ENCODE measurements at regions not wholly inside any gene's neighbourhood (a gene's known extent, or its start where the extent isn't known, plus 50 kb on each side); places are given as distances from the start of the nearest gene placed in this dataset.

DNA sequence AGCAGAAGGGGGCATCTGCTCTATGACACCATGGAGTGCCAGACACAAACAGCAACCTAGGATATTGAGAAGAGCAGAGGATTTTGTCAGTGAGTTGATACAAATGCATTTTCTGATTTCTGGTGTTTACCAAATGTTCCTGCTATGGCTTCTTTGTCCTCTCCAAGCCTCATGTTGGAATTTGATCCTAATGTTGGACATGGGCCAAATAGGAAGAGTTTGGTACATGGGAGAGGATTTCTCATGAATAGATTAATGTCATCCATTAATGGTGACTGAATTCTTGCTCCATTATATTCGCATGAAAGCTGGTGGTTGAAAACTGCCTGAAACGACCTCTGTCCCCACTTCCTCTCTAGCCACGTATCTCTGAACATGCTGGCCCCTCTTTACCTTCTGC lies 1002.2 kb upstream of the FLRT2 start:
- no peak for DNase-seq

DNA sequence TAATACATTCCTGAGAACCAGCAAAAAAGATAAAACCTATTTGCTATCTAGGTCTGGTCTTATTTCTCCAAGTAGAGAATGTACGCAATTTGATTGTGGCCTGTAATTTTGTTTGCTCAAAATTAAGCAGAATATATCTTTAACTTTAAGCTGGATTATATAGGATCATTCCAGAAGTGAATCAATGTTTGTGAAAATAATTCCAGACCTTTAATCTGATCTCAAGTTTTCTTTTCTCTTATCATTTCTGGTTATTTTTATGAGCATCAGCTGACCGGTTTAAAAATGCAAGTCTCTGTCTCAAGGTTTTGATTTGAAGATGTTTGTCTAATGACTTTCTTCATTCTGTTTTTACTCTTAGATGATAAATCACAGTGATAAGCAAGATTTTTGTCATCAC lies 997.9 kb upstream of the FLRT2 start:
- DNase-seq = no peak

DNA sequence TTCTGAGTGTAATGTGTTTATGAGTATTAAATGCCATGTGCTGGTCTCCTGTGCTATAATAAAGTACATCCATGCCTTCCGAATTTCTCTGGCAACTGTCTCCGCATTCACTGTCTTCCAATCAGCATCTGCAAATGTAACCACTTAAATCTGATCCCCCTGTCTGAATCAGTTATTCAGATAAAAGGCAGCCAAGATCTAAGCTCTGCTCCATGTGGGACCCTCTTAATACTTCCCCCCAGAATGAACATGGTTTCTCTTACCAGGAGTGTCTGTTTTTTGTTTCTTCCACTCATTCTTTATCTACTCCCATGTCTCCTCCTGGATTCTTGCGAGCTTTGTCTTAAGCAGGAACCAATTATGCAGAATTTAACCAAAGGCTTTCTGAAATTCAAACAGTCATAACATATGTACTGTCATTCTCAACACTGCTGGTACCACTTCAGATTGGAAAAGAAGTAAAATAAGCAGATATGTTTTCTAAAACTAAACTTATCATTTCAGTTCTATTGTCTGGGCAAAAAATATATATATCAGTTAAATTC lies 996.7 kb upstream of the FLRT2 start:
- no peak for DNase-seq

DNA sequence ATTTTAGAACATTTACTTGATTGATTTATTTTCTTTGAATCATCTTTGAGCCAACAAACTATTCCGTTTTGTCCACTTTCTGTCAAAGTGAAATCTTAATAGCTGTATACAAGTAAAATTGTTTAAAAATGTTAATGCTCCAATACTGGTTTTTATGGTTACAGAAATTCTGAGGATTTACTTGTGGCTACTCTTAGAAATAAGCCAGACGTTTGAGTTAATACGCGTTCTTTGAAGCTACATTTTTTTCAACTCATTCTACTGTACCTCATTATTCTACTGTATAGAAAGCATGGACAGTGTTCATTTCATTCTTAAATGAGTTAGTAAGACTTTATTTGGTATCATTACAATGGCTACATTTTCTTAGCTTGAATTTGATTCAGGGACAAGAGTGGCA lies 996.2 kb upstream of the FLRT2 start:
- DNase-seq = no peak

DNA sequence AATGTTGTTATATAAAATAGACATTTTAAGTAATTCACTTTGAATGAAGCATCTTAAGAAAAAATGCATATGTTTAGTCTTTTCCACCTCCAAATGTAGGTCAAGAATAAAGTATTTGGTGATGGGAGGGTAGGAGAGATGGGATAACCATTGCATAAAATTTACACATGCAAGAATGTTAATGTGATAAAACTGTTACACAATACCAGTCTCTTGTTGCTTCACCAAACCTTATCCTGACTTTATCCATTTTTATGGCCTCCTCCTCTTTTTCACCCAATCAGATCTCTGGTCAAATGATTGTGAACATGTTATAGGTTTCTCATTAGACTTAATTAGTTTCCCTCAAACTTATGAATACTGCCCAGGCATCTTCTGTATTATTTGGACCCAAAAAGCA lies 994.5 kb upstream of the FLRT2 start:
- DNase-seq = no peak

DNA sequence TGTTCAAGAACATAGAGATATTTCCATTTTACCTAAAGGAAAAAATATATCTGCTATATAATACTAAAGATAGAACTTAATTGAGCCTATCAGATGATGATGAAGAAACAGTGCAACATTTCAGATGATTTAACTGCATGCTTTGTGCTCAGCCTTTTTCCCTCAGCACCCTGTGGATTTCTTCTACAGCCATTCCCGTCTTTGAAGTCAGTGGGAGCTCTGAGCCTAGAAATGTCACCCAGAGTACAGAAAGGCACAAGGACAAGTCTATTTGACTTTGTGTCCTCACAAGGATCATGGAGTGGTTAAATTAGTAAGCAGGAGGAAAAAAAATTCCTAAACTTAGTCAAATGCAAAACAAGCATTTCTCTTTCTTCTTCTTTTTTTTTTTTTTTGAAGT lies 994.0 kb upstream of the FLRT2 start:
- no peak for DNase-seq

DNA sequence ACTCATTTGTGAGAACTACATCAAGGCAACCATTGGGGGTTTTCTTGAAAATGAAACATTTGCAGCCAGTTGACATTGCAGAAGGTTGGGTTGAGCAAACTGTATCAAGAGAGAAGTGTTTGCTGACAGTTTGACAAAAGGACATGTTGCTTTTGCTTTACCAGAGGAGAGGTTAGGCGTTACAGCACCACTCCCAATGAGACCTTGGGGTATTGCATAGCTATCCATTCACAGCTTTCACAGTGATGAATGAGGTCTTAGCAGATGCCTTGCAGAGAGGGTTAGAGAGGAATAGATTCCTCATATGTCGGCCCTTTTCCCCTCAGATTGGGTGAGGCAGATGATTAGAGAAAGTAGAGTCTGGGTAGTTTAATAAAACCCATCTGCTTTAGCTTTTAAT lies 988.9 kb upstream of the FLRT2 start:
- DNase-seq = no peak

DNA sequence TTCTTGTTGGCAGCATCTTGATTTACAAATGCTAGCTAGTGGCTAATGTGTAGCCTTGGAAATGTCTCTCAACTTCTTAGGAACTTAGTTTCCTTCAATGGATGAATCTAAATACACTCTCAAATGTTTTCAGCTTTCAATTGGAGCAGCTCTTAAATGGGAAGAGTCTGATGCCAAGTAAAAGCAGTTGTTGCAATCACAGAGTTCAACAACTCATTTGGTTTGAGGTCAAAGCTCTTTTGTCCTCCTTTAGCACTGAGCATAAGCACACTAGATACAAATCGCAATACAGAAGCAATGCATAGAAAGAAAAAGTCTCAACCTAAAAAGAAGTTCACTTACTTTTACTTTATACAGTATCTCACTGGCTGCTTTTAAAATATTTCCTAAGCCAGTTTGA lies 986.1 kb upstream of the FLRT2 start:
- DNase-seq = no peak

DNA sequence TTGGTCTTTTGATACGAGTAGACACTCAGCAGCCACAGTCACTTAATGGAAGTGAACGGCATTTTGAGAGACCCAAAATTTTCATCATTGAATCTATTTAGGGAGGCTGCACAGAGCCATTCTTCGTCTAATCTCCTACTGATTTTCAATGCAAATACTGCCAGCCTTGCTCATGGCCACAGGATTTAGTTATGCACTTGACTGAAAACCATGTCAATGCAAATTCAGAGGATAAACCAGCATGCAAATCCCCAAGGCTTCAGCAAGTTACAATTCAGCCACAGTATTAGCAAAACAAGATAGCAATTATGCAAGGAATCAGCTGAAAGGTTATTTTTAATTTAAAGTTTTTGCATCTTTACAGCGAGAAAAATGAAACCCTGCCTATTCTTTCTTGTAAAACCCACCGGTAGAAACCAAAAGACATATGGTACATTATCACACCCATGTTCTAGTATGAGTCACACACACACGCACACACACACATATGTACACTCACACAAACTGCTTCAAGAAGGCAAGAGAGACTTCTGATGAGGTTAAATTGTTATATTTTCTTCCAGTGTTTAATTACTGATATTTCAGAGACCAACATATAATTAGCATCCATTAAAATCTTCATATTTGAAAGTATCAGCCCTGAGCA lies 985.3 kb upstream of the FLRT2 start:
- DNase-seq = no peak

DNA sequence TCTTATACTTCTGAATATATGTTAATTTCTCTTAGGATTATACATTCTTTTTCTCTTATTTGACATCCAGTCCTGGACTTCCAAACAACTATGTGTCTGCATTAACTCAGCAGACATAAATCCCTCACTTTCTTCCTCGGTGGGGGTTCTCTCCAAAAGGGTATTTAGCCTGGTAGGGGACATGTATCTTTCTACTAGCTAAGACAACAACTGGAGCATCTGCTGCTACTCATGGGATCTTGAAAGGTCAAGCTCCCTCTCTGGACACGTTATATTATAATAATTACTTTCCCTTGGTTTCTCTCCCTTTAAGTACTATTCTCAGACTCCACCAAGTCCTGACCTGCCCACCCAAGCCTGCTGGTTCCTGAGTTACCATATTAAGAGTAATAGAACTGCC lies 983.7 kb upstream of the FLRT2 start:
- no peak for DNase-seq

DNA sequence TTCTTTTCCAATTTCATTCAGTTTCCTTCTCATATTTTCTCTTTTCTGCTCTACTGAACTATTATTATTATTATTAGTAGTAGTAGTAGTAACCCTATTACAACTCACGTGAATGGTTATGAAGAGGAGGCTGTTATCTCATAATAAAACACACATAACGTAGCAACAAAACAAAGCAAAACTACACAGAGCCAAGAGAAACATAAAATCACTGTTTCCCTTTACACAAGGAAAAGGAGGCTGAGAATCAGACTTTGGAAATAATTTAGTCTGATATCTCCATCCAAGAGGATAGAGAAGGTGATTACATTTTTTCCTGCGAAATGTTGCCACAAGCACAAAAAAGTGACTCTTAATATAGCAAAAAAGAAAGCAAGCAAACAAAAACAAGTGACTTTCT lies 975.8 kb upstream of the FLRT2 start:
- no peak for DNase-seq

DNA sequence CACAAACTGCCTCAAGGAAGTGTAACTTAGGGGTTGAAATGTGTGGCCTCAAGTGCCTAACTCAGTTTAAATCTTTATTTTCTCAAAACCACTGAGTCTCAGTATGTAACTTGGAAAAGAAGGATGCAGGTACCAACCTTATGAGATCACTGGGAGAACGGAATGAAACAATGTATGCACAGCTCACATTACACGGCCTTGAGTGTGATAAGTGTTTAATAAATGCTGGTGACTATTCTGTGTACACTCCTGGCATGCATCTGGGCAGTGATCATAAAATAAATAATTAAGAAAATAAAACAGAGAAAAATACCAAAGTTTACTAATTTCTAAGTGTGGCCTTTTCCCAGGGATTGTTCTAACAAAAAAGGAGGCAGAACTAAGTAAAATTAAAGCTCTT lies 974.5 kb upstream of the FLRT2 start:
- DNase-seq = no peak

DNA sequence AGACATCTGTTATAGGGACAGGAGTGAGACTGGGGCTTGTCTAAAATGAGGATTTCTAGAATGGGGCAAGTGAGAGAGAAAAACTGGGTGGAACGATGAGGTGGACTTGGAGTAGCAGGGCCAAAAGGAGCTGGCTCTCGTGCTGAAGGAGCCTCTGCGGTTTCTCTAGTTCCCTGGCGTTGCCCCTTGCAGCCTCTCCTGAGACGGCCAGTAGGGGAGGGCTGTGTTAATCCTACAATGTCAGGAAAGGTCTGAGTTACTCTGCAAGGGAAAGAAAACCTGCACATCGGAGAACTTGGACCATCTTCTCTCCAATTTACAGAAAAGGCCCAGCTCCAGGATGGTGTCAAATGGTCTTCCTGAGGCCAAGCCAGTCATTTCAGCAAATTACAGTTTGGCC lies 963.8 kb upstream of the FLRT2 start:
- no peak for DNase-seq

DNA sequence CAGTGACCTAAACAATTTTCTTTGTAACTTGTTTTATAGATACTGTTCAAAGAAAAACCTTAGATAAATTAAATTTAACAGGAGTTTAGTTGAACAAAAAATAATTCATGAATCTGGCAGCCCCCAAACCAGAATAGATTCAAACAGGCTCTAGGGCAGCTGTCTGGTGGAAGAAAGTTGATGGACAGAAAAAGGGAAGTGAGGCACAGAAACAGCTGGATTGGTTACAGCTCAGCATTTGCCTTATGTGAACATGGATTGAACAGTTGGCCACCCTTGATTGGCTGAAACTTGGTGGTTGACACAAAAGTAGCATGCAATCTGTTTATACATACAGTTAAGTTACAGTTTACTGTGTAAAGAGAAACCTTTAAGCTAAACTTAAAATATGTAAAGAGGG lies 954.3 kb upstream of the FLRT2 start:
- no peak for DNase-seq

DNA sequence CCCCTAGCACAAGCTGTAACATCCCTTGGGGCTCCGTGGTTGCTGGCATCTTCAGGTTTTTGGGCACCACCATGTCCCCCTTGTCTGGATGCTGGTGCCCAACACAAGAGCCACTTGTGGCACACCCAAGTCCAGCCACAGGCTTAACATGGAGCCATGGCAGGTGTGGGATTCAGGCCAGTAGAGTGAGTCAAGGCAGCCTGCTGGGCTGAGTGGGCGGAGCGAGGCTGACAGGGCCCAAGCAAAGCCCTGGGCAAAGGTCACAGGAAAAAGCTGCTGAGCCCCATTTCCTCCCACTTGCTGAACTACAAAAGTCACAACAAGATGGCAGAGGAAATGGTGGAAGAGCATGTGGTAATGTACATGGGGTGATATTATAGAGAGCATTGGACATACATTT lies 950.7 kb upstream of the FLRT2 start:
- DNase-seq = no peak

DNA sequence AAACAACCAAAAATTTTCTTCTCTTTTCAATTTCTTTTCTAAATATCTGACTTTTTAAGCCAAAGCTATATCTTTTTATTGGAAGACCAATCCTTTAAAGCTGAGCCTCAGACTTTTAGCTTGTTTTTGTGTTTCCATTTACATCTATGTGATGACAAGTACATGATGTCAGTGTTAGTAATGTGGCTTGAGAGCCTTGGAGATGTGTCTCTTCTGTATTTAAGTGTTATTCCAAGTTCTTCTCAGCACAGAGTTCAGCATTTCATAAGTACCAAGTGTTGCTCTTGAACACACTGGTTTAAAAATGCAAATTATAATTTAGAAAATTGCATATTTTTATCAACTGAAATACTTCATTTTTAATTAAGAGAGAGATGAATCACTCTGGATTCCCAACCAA lies 948.9 kb upstream of the FLRT2 start:
- no peak for DNase-seq

DNA sequence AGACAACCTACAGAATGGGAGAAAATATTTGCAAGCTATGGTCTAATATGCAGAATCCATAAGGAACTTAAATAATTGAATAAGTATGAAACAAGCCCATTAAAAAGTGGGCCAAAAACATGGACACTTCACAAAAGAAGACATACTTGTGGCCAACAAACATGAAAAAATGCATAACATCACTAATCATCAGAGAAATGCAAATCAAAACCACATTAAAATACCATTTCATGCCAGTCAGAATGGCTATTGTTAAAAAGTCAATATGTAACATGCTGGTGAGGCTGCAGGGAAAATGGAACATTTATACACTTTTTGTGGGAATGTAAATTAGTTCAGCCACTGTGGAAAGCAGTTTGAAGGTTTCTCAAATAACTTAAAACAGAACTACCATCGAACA lies 945.4 kb upstream of the FLRT2 start:
- no peak for DNase-seq

DNA sequence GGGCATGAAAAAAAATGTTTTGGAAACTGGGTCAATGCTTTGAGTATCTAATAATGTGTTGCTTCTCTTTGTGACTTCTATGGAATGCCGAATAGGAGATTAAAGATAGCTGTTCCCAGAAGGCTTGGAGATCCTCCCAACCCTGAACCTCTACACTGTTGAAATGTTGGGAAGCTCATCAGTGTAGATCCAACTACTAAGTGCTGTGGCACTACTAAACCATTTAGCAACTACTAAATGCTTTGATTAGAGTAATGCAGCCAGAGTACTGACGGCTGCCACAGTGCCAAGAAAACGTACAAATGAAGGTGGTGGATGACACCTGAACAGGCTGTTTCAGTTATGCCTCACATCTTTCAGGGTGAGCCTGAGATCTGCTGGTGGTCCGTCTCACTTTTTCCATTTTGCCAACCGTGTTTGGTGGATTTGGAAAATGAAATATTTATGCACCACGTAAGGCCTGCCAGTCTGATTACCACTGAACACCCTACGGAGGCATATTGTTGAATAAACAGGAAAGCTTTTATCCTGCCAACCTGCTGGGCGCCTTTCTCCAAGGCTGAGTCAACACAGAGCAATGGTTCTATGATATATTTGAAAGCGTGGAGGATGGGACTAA lies 938.0 kb upstream of the FLRT2 start:
- DNase-seq = no peak

DNA sequence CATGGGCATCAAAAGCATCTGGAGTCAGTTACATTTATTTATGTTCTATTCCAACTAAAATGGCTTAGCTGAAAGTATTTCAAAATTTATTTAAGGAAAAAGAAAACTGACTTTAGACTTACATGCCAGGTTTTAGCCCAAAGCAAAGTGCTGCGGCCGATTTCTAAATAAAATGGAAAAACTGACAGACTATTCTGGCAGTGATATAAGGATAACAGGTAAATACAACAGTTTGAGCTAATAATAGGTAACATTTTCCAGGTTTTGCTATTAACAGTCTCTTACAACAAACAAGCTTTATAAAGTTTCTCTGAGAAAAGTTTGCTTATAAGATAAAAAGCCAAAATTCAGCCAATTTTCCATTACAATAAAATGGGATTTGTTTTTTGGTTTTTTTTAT lies 937.2 kb upstream of the FLRT2 start:
- no peak for DNase-seq

DNA sequence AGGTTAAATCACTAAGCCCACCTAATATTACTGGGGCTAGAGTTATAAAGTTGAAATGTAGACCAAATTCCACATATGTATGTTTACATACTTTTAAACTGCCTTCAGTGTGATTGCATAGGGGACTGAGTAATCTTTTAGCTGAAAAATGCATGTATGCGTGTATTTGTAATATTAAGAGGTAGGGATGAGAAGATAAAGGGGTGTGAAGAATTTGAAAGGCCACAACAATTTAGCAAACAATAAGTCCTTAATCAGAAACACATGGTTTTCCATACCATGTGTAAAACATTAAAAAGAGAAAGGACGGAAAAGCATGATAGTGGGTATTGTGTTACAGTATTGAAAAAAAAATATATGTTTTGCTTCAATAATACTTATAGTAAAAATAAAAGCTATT lies 919.9 kb upstream of the FLRT2 start:
- DNase-seq = no peak

DNA sequence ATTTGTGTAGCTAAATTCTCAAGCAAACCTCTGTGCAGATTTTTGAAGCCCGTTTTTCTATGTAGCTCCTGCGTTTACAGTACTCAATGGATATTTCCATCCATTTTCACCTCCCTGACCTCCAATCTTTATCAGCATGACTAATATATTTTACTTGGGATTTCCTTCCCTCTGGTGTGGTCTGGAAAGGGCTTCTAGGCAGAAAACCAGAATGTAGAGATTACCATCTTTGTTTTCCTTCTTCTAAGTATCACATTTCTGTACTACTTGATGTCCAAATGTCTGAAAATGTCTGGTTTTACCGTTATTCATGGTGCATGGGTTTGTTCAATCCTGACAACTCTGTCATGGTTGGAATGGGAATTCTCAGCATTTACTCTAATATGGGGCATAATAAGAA lies 907.6 kb upstream of the FLRT2 start:
- DNase-seq = no peak

DNA sequence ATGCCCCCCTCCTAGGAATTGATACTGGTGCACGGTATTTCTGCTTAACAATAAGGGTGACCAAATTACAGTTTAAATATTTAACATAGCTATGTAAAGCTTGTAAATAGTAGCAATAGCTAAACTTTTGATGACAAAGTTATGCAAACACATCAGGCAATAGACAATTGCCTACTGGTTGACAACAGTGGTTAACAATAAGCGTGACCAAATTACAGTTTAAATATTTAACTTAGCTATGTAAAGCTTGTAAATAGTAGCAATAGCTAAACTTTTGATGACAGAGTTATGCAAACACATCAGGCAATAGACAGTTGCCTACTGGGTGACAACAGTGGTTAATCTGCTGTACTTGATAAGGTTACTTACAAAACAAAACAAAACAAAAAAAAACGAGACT lies 886.5 kb upstream of the FLRT2 start:
- no peak for DNase-seq

DNA sequence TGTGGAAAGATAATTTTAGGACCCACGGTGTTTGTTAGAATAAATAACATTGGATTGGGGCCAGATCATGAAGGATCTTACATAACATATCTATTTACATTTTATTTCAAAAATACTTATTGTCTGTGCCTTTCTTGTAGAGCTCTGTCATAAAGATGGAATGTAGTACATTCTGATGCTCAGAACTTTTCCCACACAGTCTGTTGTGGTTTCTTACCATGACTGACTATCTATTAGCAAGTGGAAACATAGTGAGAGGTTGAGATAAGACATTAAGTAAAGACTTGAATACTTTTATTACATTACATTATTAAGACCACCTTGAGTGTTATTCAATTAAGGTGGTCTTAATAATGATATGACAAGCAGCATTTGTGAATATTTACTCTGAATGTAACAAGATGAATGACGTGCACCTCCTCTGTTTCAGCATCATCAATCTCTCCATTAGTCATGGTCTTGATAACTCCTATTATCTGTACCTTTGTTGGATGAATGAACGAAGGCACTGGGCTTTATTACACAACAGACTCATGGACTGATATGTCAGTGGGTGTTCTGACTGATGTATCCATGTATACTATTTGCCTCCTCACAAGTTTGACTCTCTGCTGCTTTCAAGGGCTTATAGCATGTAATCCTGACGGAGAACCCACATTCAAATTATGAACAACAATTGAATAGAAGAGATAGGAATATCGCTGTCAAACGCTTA lies 883.0 kb upstream of the FLRT2 start:
- no peak for DNase-seq

DNA sequence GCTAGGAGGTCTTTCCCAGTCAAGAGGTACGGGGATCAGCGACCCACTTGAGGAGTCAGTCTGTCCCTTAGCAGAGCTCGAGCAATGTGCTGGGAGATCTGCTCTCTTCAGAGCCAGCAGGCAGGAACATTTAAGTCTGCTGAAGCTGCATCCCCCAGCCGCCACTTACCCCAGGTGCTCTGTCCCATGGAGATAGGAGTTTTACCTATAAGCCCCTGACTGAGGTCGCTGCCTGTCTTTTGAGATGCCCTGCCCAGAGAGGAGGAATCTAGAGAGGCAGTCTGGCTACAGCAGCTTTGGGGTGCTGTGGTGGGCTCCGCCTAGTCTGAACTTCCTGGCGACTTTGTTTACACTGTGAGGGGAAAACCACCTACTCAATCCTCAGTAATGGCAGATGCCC lies 874.9 kb upstream of the FLRT2 start:
- DNase-seq = no peak

DNA sequence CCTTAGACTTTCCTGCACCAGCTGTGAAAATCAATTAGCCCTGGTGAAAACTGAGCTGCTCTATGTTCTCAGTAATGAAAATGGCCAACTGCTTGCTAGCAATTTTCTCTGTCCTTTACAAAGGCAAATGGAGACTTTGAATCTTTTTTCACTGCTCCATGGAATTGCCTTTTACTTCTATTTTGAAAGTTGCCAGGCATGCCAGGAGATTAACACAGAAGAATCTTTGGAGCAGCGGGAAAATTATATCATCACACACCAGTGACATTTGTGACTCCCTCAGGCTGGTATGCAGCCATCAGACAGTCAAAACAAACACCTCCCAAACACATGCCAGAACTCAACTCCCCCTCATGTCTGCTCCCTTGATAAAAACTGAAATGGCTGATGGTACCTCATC lies 872.0 kb upstream of the FLRT2 start:
- no peak for DNase-seq
